UCSD-AML1 (cell line): ENCODE measurements at regions not wholly inside any gene's neighbourhood (a gene's known extent, or its start where the extent isn't known, plus 50 kb on each side); places are given as distances from the start of the nearest gene placed in this dataset.
A peak's percentile ranks its signal among the peaks of the same experiment; 100 is the strongest.
"Not testable (repeated sequence)": the region's sequence is repeated elsewhere in the genome, so short reads cannot be mapped to it uniquely, and the experiment has no call there.

Source experiments
- DNase-seq: peaks from one replicate; lab custom pipeline; 2025; ENCODE audit not compliant: unreplicated experiment; lab: John Stamatoyannopoulos, UW

GRCh38 chr20:1811621-1812498 is 83.3 kb upstream of the SIRPA start:
- DNase-seq: no peak

GRCh38 chr20:1810926-1811620 is 84.1 kb upstream of the SIRPA start:
- peak; percentile 61 for DNase-seq

- DNase-seq: no peak
Measured at GRCh38 chr20:1810572-1810925, 84.7 kb upstream of the SIRPA start.

- no peak for DNase-seq
Measured at GRCh38 chr20:1809611-1810510, 85.3 kb upstream of the SIRPA start.

- DNase-seq: no peak
Measured at GRCh38 chr20:1809131-1809572, 86.1 kb upstream of the SIRPA start.

GRCh38 chr20:1808101-1808500 is 87.1 kb upstream of the SIRPA start:
- DNase-seq: no peak

- DNase-seq: no peak
Measured at GRCh38 chr20:1807394-1807793, 87.8 kb upstream of the SIRPA start.

GRCh38 chr20:1806456-1806855 is 88.8 kb upstream of the SIRPA start:
- no peak for DNase-seq

- DNase-seq: no peak
Measured at GRCh38 chr20:1805816-1806215, 89.4 kb upstream of the SIRPA start.

- no peak for DNase-seq
Measured at GRCh38 chr20:1805161-1805581, 90.0 kb upstream of the SIRPA start.

- DNase-seq: no peak
Measured at GRCh38 chr20:1804554-1804956, 90.7 kb upstream of the SIRPA start.

- DNase-seq: no peak
Measured at GRCh38 chr20:1803932-1804501, 91.2 kb upstream of the SIRPA start.

- peak; percentile 84 for DNase-seq
Measured at GRCh38 chr20:1803061-1803931, 91.9 kb upstream of the SIRPA start.

GRCh38 chr20:1802385-1803060 is 92.7 kb upstream of the SIRPA start:
- DNase-seq: peak; percentile 75

- no peak for DNase-seq
Measured at GRCh38 chr20:1801929-1802306, 93.3 kb upstream of the SIRPA start.

GRCh38 chr20:1801225-1801928 is 93.8 kb upstream of the SIRPA start:
- no peak for DNase-seq

- DNase-seq: no peak
Measured at GRCh38 chr20:1800777-1801176, 94.4 kb upstream of the SIRPA start.

- DNase-seq: no peak
Measured at GRCh38 chr20:1800180-1800579, 95.0 kb upstream of the SIRPA start.

- DNase-seq: not testable (repeated sequence)
Measured at GRCh38 chr20:1799746-1800145, 95.5 kb upstream of the SIRPA start.
